Activated T-cell treated with anti-CD3 and anti-CD28 coated beads for 48 hours (primary cell): ENCODE measurements at regions not wholly inside any gene's neighbourhood (a gene's known extent, or its start where the extent isn't known, plus 50 kb on each side); places are given as distances from the start of the nearest gene placed in this dataset.
"Not testable (repeated sequence)": the region's sequence is repeated elsewhere in the genome, so short reads cannot be mapped to it uniquely, and the experiment has no call there.

ENCODE experiments used
- DNase-seq: peaks from one replicate; pipeline ENCODE4 v3.0.0-alpha.2; 2020; ENCODE audit warnings: low read depth

- DNase-seq = not testable (repeated sequence)
Observed at GRCh38 chr3:94846251-94846650, 783.4 kb downstream of the NSUN3 start.

GRCh38 chr3:94862703-94863102, 799.8 kb downstream of the NSUN3 start:
- DNase-seq = no peak

GRCh38 chr3:94869059-94869547, 806.2 kb downstream of the NSUN3 start:
- no peak for DNase-seq

GRCh38 chr3:94873751-94874150, 810.9 kb downstream of the NSUN3 start:
- DNase-seq = no peak

- DNase-seq = no peak
Observed at GRCh38 chr3:94875149-94875548, 812.3 kb downstream of the NSUN3 start.

- no peak for DNase-seq
Observed at GRCh38 chr3:94887065-94887464, 824.2 kb downstream of the NSUN3 start.

- DNase-seq = no peak
Observed at GRCh38 chr3:94896994-94897393, 834.1 kb downstream of the NSUN3 start.

- no peak for DNase-seq
Observed at GRCh38 chr3:94904156-94904674, 841.4 kb downstream of the NSUN3 start.

GRCh38 chr3:94909726-94910125, 846.9 kb downstream of the NSUN3 start:
- DNase-seq = no peak

- DNase-seq = no peak
Observed at GRCh38 chr3:94912656-94913055, 849.8 kb downstream of the NSUN3 start.

GRCh38 chr3:94927175-94927574, 864.3 kb downstream of the NSUN3 start:
- no peak for DNase-seq

GRCh38 chr3:94928921-94929320, 866.1 kb downstream of the NSUN3 start:
- no peak for DNase-seq

- no peak for DNase-seq
Observed at GRCh38 chr3:94935738-94936580, 873.1 kb downstream of the NSUN3 start.

- no peak for DNase-seq
Observed at GRCh38 chr3:94937980-94938379, 875.1 kb downstream of the NSUN3 start.

- DNase-seq = no peak
Observed at GRCh38 chr3:94946683-94947082, 883.8 kb downstream of the NSUN3 start.

- no peak for DNase-seq
Observed at GRCh38 chr3:94961423-94962100, 898.7 kb downstream of the NSUN3 start.

GRCh38 chr3:94965867-94966475, 903.1 kb downstream of the NSUN3 start:
- DNase-seq = no peak

GRCh38 chr3:94967196-94967595, 904.3 kb downstream of the NSUN3 start:
- no peak for DNase-seq

- no peak for DNase-seq
Observed at GRCh38 chr3:94968519-94968918, 905.7 kb downstream of the NSUN3 start.

GRCh38 chr3:94972066-94972465, 909.2 kb downstream of the NSUN3 start:
- DNase-seq = no peak

GRCh38 chr3:94978084-94978483, 915.2 kb downstream of the NSUN3 start:
- no peak for DNase-seq

GRCh38 chr3:94985778-94986177, 922.9 kb downstream of the NSUN3 start:
- no peak for DNase-seq
